SHP77 (cell line): ENCODE measurements at regions not wholly inside any gene's neighbourhood (a gene's known extent, or its start where the extent isn't known, plus 50 kb on each side); places are given as distances from the start of the nearest gene placed in this dataset.

ENCODE experiments used
- DNase-seq, 2 experiments: peaks; one replicate each; lab custom pipeline; 2025; lab: John Stamatoyannopoulos, UW

DNA sequence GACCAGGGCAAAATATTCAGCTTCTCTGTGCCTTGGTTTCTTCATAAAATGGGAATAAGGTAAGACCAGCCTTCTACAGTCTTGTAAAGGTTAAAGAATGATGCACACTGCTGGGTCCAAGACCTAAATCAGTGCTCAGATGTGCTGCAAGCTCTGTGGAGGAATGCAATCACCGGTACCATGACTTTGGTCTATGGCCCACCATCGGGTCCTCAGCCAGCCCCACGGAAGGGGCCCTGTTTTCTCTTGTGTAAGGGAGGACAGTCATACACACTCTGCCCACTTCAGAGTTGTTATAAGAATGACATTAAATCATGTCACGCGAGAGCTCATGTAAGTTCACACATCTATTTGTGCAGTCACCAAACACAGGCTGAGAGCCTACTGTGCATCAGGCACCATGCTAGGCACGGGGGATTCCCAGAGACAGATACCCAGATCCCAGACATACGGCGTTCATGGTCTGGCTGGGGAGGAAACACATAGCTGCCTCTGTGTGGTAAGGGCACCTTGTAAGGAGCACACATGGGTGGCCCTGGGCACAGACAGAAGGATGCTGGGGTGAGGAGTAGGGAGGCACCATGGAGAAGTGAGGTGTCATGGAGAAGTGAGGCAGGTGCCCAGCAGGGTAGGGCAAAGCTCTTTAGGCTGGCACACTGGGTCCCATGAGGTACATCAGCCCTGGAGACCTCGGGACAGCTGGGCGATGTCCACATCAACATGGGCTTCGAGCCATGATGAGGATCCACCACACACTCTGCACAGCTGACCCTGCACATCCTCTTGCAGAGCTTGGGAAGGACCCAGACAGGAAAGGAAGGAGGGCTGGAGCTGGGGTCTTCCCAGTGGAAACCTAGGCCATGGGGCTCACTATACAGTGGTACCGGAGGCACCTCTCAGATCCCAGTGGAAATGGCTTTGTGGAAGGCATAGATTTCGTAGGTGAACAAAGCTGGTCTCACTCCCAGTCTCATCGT lies 190.4 kb upstream of the DIO3 start:
- no peak for DNase-seq

- DNase-seq, result no peak
Measured at GRCh38 chr14:101371799-101372793, 189.2 kb upstream of the DIO3 start.

- DNase-seq, result no peak
Measured at GRCh38 chr14:101372894-101373620, 188.2 kb upstream of the DIO3 start.

GRCh38 chr14:101373690-101374295 lies 187.5 kb upstream of the DIO3 start:
- no peak for DNase-seq

DNA sequence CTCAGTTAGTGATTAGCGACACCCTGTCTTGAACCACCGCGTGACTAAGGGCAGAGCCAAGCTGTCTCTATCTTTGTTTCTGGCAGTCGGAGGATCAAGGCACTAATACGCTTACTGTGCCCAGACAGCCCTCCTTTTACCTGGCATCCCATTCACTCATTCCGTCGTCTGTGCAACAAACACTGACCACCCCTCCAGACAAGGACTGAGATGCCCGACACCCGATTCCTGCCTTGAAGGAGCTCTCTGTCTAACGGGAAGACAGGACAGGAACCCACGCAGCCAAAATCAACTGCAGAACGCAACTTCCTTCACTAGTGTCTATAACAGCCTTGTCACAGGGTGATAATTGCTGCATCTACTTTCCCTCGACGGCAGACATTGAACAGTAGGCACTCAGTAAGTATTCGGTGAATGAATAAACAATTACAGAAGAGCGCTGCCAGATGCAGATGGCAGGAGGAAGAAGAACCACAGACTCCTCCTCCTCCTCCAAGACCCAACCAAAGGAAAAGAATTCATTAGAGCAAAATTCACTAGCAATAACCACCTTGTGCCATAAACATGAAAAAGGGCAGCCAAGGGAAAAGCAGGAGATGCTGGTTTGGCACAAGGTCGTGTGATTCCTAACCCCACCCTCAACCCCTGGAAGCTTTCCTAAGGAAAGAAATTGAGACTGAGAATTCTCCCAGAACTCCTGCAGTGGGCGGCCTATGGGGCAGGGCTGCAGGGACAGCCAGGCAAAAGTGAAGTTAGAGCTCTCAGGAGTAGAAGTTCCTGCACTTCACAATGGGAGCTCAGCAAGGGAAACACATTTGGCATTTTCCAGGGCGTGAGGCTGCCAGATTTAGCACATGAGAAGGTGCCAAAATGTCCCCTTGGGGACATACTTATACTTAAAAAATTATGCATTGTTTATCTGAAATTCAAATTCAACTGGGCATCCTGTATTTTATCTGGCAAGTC lies 186.6 kb upstream of the DIO3 start:
- DNase-seq, result no peak

DNA sequence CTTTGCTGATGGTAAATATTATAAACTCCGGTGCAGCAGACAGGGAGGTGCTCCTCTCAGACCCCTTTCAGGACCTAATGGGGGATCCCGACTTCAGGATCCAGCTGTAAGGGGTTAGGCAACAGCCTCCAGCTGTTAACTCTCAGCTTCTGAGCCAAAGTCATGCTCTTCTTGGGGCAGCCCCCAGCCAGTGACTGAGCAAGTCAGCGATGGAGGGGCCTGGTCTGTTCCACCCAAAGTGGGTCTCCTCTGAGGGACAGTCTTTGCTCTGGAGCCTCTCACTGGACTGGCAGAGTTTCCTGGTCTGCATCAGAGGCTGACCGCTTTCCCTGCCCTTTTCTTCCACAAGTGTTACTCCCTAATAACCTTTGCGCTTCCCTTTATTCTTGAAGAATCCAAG lies 184.2 kb upstream of the DIO3 start:
- no peak for DNase-seq

DNA sequence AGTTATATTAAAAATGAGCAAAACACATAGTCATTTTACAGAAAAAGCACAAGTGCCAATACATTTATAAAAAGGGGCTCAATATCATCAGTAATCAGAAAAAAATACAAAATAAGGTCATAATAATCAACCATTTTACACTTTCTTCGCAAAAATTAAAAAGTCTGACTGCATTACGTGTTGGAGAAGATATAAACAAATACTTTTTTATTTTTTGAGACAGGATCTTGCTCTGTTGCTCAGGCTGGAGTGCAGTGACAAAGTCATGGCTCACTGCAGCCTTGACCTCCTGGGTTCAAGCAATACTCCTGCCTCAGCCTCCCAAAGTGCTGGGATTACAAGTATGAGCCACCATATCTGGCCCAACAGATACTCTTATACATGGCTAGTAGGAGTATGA lies 181.5 kb upstream of the DIO3 start:
- no peak for DNase-seq

- no peak for DNase-seq
Measured at GRCh38 chr14:101380512-101380911, 180.8 kb upstream of the DIO3 start.

GRCh38 chr14:101380940-101381339 lies 180.4 kb upstream of the DIO3 start:
- DNase-seq, result no peak

DNA sequence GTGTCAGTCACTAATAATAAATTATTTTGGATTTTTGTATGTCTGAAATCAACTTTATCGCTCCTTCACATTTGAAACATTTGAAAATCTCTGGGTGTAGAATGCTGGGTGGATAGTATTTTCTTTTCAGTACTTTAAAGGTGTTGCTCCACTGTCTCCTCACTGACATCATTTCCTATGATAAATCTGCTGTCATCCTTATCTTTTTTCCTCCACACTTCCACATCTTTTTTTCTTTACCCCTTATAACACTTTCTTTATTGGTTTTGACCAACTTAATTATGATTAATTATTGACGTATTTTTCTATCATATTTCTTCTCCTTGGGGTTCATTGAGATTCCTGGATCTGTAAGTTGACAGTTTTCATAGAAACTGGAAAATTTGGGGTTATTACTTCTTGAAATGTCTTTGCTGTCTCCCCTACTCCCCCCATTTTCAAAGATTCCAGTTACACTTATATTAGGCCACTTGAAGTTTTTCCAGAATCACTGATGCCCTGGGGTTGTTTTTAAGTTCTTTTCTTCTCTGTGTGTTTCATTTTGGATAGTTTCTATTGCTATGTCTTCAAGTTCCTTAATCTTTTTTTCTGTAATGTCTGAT lies 177.5 kb upstream of the DIO3 start:
- no peak for DNase-seq

GRCh38 chr14:101394374-101394773 lies 166.9 kb upstream of the DIO3 start:
- DNase-seq, result no peak

DNA sequence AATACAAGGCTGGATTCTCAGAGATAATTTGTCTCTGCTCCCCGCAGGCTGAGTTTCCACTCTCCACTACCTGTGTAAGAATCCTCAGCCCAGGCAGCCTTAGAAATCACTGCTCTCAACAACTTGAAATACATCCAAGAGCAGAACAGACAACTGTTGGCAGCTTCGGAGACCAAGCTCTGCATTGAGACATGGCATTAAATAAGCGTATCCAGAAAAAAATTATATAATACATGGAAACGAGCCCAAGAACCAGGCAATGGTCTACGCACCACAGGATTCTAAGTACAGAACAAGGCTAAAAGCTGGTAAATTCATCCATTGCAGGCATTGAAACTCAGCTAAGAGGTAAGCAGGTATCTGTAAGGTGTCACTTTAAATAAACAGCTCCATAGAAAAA lies 165.5 kb upstream of the DIO3 start:
- DNase-seq, result no peak

- no peak for DNase-seq
Measured at GRCh38 chr14:101397206-101397605, 164.1 kb upstream of the DIO3 start.

- DNase-seq, result no peak
Measured at GRCh38 chr14:101398011-101398410, 163.3 kb upstream of the DIO3 start.

- DNase-seq, result no peak
Measured at GRCh38 chr14:101399737-101400517, 161.4 kb upstream of the DIO3 start.

GRCh38 chr14:101400830-101401229 lies 160.5 kb upstream of the DIO3 start:
- no peak for DNase-seq

DNA sequence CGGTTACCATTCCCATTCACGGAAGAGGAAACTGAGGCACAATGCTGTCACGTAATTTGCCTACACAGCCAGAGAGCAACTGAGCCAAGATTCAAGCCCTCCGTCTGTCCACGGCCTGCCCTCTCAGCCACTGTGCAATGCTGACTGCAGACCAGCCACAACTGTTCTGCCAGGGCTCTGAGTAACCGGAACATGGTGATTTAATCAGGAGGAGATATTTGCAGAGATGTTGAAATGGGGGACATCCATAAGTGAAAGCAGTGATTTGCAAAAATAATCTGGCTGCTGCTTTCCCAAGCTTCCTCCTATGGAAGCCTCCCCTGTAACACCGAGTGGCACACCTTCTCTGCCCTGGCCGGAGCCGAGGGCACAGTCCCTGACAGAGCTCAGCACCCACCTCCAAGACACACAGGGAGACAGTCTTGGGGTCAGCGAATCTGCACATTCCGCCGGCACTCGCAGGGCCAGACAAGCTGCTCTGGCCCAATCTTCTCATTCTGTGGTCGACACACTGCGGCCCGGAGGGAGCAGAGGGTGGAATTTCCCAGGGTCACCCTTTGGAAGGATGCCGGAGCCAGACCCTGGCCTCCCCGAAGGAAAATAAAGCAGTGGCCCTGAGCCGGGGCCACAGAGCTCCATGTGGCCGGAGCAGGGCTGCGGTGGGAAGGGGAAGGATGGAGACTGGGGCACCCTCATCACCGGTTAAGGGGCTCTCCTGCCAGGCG lies 158.2 kb upstream of the DIO3 start:
- DNase-seq, result no peak

DNA sequence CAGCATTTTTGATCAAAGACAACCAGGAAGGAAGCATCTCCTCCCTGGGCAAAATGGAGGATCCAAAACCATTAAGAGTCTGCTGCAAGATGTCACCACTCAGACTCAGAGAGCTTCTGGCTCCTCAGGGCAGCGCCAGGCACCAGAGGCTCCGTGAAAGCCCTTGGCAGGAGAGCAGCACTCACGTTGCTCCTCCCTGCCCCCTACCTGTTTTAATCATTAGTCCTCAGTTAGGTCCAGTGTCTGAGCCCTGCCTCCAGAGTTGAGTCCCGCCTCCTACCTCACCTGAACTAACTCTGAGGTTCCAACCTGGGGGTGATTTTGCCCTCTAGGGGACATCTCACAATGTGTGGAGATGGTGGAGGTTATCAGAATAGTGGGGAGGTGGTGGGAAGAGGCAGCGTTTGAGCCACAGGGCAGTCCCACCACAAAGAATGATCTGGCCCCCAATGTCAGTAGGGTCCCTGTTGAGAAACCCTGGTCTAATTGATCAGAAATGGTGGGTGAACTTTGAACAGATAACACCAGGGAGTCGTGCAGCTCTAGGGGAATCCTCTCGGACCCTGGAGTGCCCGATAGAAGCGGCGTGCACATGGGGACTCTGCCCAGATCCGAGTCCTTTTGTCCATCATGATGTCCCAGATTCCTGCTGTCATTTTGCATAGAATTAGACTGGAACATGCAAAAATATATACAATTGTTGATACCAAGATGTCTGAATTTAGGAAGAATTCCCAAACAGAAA lies 156.7 kb upstream of the DIO3 start:
- DNase-seq, result no peak
